ENCODE measurements at regions not wholly inside any gene's neighbourhood (a gene's known extent, or its start where the extent isn't known, plus 50 kb on each side); places are given as distances from the start of the nearest gene placed in this dataset.

DNA sequence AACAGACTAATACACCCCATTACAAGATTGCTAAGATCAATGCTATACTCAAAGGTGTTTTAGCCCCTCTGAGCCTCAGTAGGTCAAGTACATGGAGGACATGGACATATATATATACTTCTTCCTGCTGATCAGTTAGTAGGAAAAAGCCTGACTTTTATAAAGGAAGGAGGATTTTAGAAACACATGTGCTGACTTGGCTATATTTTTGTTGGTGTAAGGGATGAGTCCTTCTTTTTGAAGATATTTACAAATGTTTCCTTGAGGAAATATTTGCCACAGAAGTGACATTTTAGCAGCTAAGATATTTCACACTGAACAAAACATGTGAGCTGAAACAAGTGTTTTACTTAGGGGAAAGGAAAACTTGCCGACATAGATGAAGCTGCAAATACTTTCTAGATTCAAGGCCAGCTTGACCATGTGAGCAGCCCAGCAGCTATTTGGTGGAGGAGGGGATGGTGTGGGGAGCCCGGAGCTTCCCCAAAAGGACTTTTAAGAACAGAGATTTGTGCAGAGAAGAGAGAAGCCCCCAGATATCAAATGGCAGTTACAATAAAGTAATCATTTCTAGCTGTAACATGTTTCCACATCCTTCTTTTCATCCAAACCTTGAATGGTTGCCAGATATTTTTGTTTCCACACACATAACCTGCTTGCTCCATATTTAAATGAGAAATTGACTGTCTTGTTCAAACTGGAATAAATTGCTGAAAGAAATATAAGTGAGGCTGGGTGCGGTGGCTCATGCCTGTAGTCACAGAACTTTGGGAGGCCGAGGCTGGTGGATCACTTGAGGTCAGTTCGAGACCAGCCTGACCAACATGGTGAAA lies 111.7 kb upstream of the NR2F2 start:
- DNase-seq (ENCODE audit: low read depth in 1 of 2, low spot score in 2 of 2) (no peak), FAIRE-seq (no peak)
- Histone ChIP-seq H2AK5ac (ENCODE audit: low read depth, low read length) (no peak overlapping the region), H3K79me2 (ENCODE audit: control insufficient read depth in 1 of 2, insufficient read depth in 2 of 2, low read length in 2 of 2) (no peaks in the 10 kb centered on the region), H3K9ac (replicated peaks in 1 of 4; ENCODE audit: extremely low read depth in 1 of 4, low read depth in 3 of 4, low read length in 3 of 4) (no peak overlapping the region), H2BK12ac (ENCODE audit: low read depth, low read length) (no peak overlapping the region), H2BK5ac (ENCODE audit: low read depth, low read length) (no peak overlapping the region), H2BK15ac (ENCODE audit: low read length) (no peak overlapping the region), H2BK20ac (ENCODE audit: low read length) (no peak overlapping the region), H3K4me2 (ENCODE audit: insufficient read depth in 1 of 2, low read depth in 2 of 2, low read length in 2 of 2) (no peak overlapping the region), H3K27ac (ENCODE audit: low read depth, low read length) (no peak overlapping the region), H4K20me1 (replicated peaks in 1 of 2; ENCODE audit: control insufficient read depth in 1 of 2, insufficient read depth in 2 of 2, low read length in 2 of 2) (no peaks in the 10 kb centered on the region), H3K56ac (replicated peaks; ENCODE audit: insufficient read length, low read depth, low read length) (no peak overlapping the region), H3K23me2 (ENCODE audit: low read depth, low read length) (no peaks in the 10 kb centered on the region), H4K91ac (replicated peaks; ENCODE audit: insufficient read length, low read length) (no peak overlapping the region), H3K36me3 (ENCODE audit: control insufficient read depth in 2 of 4, insufficient read depth in 4 of 4, low read length in 3 of 4) (no peaks in the 10 kb centered on the region), H3K18ac (ENCODE audit: extremely low read depth, low read length) (no peak overlapping the region), H4K8ac (ENCODE audit: extremely low read depth, insufficient read depth, low read length) (no peak overlapping the region), H3K4me1 (replicated peaks in 1 of 4; ENCODE audit: control insufficient read depth in 3 of 4, insufficient read depth in 4 of 4, low read length in 3 of 4) (no peaks in the 10 kb centered on the region), H3K4ac (replicated peaks; ENCODE audit: insufficient read length, low read depth, low read length) (no peak overlapping the region), H4K5ac (ENCODE audit: insufficient read length, low read depth, low read length) (no peak overlapping the region), H2AFZ (ENCODE audit: low read length) (no peak overlapping the region), H3K4me3 (ENCODE audit: extremely low read depth in 1 of 4, insufficient read depth in 2 of 4, low read depth in 3 of 4, low read length in 4 of 4) (no peak overlapping the region), H2BK120ac (replicated peaks; ENCODE audit: low read depth, low read length) (no peak overlapping the region), H3K27me3 (replicated peaks in 1 of 4; ENCODE audit: control insufficient read depth in 3 of 4, extremely low read depth in 1 of 4, insufficient read depth in 3 of 4, low read length in 3 of 4) (no peaks in the 10 kb centered on the region; a peak in 1 of 7 replicates), H3K23ac (ENCODE audit: insufficient read length) (no peak overlapping the region), H3K9me3 (ENCODE audit: insufficient read depth in 2 of 2, low read depth in 1 of 2, low read length in 1 of 2) (no peaks in the 10 kb centered on the region), H3K14ac (ENCODE audit: insufficient read length) (no peak overlapping the region), H3K79me1 (ENCODE audit: low read depth, low read length) (no peaks in the 10 kb centered on the region)
- ChIA-PET CTCF (ENCODE audit: partially characterized antibody) (no interaction called here), POLR2A (ENCODE audit: partially characterized antibody) (no interaction called here)
- 0 out of 2 replicates have a peak, but pooled peaks have one; percentile 4 for TF ChIP-seq MAFK (IDR thresholded peaks at IDR 0.05; ENCODE audit: low read depth, low read length)
- no peak for TF ChIP-seq SIX5 (IDR thresholded peaks at IDR 0.05; ENCODE audit: low read depth, low read length)
- 89% methylated on average over 5 of the region's 5 CpGs; no CpG with 5 or more reads in 1 of the 2 experiments for WGBS, 2 experiments (ENCODE audit: extremely low coverage in 1 of 2, insufficient coverage in 1 of 2, insufficient read length in 1 of 2, insufficient replicate concordance in 2 of 2, low coverage in 1 of 2, low lambda C conversion rate in 2 of 2, missing lambda C conversion rate in 1 of 2)

Measured in H1 (cell line).